ENCODE measurements at regions not wholly inside any gene's neighbourhood (a gene's known extent, or its start where the extent isn't known, plus 50 kb on each side); places are given as distances from the start of the nearest gene placed in this dataset.

GRCh38 chr6:27188061-27188884 is 59.2 kb upstream of the PRSS16 start:
- TF ChIP-seq JUND (IDR thresholded peaks at IDR 0.05) (peak in 1 of 2 donors; percentile 42), CTCF (IDR thresholded peaks at IDR 0.05; ENCODE audit: low read depth, low read length, missing input control) (no peak), REST (IDR thresholded peaks at IDR 0.05) (no peak), ATF3 (IDR thresholded peaks at IDR 0.05) (no peak), RAD21 (IDR thresholded peaks at IDR 0.05) (no peak), EGR1 (IDR thresholded peaks at IDR 0.05; ENCODE audit: low read depth in 2 of 2) (no peak), FOXA1 (IDR thresholded peaks at IDR 0.05) (no peak), SP1 (IDR thresholded peaks at IDR 0.05) (no peak), YY1 (IDR thresholded peaks at IDR 0.05) (peak; percentile 79)
- TF ChIP-seq, protein P1, sequence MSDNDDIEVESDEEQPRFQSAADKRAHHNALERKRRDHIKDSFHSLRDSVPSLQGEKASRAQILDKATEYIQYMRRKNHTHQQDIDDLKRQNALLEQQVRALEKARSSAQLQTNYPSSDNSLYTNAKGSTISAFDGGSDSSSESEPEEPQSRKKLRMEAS (IDR thresholded peaks at IDR 0.05): peak; percentile 24
